Retinal pigment epithelial cell (primary cell): ENCODE measurements at regions not wholly inside any gene's neighbourhood (a gene's known extent, or its start where the extent isn't known, plus 50 kb on each side); places are given as distances from the start of the nearest gene placed in this dataset.
A peak's percentile ranks its signal among the peaks of the same experiment; 100 is the strongest.

Experiments used
- DNase-seq: peaks from one replicate; pipeline ENCODE4 v3.0.0-alpha.2; 2010; ENCODE audit warnings: low read depth
- H3K4me3 ChIP-seq: 2 replicates; pipeline ENCODE4 v1.5.1; 2011; ENCODE audit warnings: mild to moderate bottlenecking, low read length, control low read depth, moderate library complexity
- CTCF ChIP-seq: conservative IDR thresholded peaks from 2 replicates; pipeline ENCODE4 v1.5.1; 2011; ENCODE audit warnings: low read depth, low read length, control low read depth, inconsistent platforms

- no peak for DNase-seq
- no peak for TF ChIP-seq CTCF
- H3K4me3 ChIP-seq: no peak overlapping the region
Observed at GRCh38 chr2:115904516-115904915, 1462.1 kb downstream of the DPP10 start.

- DNase-seq: no peak
- no peak for TF ChIP-seq CTCF
- no peak overlapping the region for H3K4me3 ChIP-seq
Observed at GRCh38 chr2:115908731-115909130, 1466.3 kb downstream of the DPP10 start.

- no peak for DNase-seq
- H3K4me3 ChIP-seq: no peak overlapping the region
- TF ChIP-seq CTCF: peak; percentile 58
Observed at GRCh38 chr2:115910270-115910669, 1467.8 kb downstream of the DPP10 start.

GRCh38 chr2:115913921-115914320, 1471.5 kb downstream of the DPP10 start:
- TF ChIP-seq CTCF: no peak
- no peak for DNase-seq
- no peak overlapping the region for H3K4me3 ChIP-seq

- TF ChIP-seq CTCF: no peak
- no peak overlapping the region for H3K4me3 ChIP-seq
- no peak for DNase-seq
Observed at GRCh38 chr2:115921541-115921940, 1479.1 kb downstream of the DPP10 start.

- no peak for TF ChIP-seq CTCF
- DNase-seq: no peak
- no peak overlapping the region for H3K4me3 ChIP-seq
Observed at GRCh38 chr2:115939902-115940301, 1497.5 kb downstream of the DPP10 start.

GRCh38 chr2:115942800-115943199, 1500.4 kb downstream of the DPP10 start:
- DNase-seq: no peak
- H3K4me3 ChIP-seq: no peak overlapping the region
- TF ChIP-seq CTCF: no peak
